Upper lobe of left lung (tissue), 4 donors: ENCODE measurements at regions not wholly inside any gene's neighbourhood (a gene's known extent, or its start where the extent isn't known, plus 50 kb on each side); places are given as distances from the start of the nearest gene placed in this dataset.

Experiments used
- CTCF ChIP-seq, 6 experiments: fragments of 450-650 bp in 4 of 6; fragments of 200-600 bp in 2 of 6; sonication (generic) in 2 of 6; IDR thresholded peaks; one replicate each; pipeline ENCODE4 v1.5.1; 2016 to 2019; ENCODE audit warnings: antibody characterized with exemption in 6 of 6
- POLR2AphosphoS5 ChIP-seq, 2 donors: sonication (generic); formaldehyde crosslinking; IDR thresholded peaks; one replicate each; pipeline ENCODE4 v1.5.1; 2017; ENCODE audit warnings: antibody characterized with exemption in 2 of 2

GRCh38 chr1:193413376-193413775 is 227.0 kb upstream of the B3GALT2 start:
- TF ChIP-seq CTCF (IDR thresholded peaks at IDR 0.05): no peak
- no peak for TF ChIP-seq POLR2AphosphoS5 (IDR thresholded peaks at IDR 0.05)
